HG03432 (cell line): ENCODE measurements at regions not wholly inside any gene's neighbourhood (a gene's known extent, or its start where the extent isn't known, plus 50 kb on each side); places are given as distances from the start of the nearest gene placed in this dataset.

Experiments used
- ATAC-seq: cut with Tn5 transposase; IDR thresholded peaks from one replicate; pipeline ENCODE4 v1.9.1; 2021; ENCODE audit warnings: mild to moderate bottlenecking, moderate library complexity; ENCODE audit not compliant: unreplicated experiment

DNA sequence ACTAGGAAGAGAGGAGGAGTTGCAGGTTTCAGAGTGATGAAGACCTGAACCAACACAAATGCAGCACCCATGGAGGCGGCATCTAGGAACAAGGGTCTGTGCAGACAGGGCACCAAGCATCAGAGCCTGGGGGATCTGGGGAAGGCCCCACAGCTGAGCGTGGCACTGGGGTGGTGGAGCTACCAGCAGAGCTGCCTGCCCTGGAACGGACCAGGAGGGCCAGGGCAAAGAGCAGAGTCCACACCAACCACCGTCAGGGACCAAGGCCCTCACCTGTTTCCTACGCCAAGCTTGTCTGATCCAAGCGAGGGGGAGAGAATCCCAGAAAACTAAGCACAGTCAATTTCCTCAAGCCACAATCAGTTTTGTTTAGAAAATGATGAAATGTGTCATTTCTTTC, 79.0 kb upstream of the SYT6 start:
- ATAC-seq = no peak

DNA sequence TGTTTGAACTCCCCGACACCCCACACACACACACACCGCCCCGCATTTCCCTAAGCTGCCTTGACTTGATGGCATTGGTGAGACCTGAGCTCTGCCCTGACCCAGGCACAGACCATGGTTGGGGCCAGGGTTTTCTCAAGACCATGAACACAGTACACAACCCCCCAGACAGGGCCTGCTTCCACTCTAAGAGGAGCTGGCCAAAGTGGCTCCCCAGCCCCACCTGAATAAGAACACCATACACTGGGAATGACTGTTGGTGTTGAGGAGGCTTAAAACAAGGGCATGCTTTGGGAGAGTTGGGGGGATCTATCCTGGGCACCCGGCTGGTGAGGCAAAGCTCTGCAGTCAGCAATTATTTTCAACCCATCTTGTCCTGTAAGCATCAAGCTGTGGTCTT, 77.6 kb upstream of the SYT6 start:
- ATAC-seq = no peak

DNA sequence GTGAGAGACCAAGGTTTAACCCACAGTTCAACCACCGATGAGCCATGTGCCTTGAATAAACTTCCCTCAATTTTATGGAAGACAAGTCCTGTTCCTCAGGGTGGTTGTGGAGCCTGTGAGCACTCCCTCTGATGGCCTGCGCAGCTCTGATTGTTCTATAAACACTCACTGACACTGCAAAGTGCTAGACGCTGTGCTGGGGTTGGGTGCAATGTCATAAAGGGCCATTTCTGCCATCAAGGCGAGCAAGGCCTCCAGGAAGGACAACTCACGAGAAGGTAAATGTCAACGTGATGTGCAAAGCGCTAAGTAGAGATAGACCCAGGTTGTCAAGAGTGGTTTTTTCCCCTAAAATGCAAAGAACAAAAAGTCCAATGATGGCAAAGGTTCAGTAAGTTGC, 75.7 kb upstream of the SYT6 start:
- no peak for ATAC-seq

DNA sequence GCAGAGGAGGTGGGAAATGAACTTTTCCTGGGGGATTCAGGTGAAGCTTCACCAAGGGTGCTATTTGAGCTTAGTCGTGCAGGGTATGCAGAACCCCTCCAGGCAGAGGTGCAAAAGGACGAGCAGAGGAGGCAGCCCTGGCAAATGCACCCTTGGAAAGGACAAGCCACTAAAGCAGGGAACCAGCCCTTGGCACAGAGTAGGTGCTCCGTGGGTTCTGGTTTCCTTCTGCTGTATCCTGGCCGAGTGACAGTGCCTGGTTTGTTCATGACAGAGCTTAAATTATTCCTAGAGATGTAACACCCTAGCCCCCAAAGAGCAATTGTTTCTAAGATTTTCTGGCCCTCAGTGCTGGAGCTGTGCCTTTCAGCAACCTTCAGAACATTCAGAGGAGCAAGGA, 73.4 kb upstream of the SYT6 start:
- no peak for ATAC-seq

DNA sequence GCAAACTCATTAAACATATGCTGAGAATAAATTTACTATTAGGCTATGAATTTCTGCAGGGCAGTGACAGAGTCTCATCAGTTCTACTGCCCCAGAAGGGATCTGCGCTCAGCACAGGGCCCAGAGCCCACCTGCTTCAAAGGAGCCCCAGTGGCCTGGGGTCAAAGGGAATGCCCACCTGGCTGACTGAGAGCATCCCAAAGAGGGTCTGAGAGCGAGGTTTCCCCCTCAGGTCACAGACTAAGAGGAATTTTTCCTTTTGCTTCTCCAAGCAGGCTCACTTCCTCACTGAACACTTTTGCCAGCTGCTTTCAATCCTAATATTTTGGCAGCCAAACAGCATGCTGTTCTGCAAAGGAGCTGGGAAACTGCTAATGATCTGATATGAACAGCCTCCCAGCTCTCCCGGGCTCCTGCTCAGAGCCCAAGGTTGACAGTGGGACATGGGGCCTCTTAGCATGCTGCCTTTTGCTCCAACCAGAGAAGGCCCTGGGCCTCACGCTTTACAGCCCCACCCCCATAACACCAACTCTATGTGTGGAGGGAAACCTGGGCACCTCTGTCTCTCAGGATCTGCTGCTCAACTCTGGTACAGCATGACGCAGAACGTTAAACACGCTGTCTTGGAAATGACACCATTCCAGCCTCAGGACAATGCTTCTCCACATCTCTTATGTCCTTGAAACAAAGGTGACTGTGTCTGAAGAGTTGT, 70.7 kb upstream of the SYT6 start:
- ATAC-seq = no peak

DNA sequence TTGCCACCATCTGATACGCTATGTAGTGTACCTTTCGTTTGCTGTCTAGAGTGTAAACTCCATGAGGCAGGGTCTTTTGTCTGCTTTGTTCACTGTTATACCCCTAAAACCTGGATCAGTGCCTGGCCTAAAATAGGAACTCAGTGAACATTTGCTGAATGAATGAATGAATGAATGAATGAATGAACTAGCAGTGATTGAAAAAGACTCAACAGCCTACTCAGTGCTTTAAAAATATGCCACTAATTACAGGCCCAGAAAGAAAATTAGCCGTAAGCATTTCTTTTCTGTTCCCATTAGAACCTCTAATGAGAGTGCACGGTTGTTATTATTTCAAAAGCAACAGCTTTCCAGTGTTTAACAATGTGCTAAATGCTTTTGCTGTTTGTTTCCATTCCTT, 69.3 kb upstream of the SYT6 start:
- no peak for ATAC-seq

DNA sequence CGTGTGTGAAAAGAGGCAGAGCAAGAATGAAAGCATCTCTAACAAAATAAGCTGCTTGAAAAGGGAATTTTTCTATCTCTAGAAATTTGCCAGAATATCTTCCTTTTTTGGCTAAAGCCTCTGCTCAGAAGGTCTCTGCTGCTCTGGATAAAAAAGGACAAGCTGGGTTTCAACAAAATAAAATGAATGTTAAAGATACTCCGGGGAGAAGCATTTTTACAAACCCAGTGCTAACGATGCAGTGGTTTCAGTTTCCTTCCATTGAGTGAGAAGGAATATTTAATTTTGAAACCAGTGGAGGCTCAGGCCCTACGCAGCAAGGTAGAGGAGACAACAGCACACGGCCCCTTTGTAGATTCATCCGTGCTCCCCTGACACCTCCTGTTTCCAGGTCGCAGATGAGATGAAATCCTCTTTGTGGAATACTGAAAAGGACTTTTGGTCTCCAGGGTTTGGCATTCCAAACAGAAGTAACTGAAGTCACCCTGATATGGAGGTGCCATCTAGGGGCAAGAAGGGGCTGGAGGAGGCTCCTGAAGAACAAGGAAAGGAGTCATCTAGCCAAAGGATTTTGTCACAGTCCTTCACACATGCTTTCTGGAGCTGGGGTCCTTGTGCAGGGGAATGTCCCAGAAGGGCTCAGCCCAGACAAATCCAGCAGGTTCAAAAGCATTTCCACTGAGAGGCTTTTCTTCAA, 65.7 kb upstream of the SYT6 start:
- no peak for ATAC-seq

DNA sequence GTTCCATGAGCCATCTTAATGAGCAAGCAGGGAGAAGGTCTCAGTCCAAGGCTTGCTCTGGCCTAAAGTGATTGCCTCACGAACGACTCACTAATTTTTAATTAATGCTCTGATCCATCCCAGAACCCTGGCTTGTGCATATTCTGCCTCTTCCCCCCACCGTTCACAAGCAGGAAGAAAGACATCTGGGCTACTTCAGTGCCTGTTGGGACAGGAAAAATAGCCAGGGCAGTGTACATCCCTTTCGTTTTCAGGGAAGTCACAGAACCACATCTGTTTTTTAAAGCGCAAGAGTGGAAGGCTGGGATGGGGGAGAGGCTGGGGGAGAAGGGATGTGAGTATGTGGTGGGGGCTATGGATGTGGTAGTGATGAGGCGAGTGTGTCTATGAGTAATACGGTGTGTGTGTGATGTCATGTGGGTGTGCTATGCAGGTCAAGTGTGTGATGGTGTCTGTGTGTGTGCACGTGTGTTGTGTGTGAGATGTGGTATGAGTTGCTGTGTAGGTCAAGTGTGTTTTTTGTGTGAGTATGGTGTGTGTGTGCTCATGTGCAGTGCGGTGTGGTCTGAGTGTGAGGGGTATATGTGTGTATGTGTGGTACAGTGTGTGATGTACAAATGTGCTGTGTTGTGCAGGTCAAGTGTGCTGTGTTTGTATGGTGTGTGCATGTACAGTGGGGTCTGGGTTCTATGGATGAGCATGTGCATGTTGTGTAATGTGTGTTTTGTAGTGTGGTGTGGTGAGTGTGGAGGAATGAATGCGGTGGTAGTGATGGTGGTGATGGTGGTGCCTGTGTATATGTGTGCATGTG, 64.9 kb upstream of the SYT6 start:
- no peak for ATAC-seq

DNA sequence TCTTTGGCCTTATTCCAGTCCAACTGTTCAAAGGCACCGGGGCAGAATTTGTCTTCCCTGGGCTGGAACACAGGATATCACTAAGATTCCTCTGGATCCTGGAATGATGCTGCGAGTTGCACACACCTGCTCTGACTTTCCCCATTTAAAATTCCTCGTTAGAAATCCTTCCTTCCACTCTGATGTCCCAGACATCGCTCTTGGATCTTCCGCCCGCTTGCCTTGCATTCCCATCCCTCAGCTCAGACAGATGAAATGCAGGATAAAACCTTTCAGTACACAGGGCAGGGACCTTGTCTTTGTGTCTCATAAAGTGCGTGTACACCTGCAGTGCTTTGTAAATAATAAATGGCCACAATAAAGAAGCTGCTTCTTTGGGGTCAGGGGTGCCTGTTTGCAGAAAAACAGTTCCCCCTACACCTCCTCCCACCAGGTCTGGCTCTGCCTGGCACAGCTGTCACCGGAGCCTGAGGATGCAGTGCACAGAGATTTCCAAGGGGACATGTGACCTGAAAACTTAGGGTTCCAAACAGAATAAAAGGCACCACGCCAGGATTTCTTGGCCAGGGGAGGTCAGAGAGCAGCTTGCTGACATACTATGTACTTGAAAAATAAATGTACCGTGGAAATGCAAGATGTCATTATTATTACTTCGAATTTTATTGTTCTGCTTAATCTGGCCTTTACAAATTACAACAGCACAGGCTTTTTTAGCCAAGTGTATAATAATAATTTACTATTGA, 62.9 kb upstream of the SYT6 start:
- no peak for ATAC-seq

DNA sequence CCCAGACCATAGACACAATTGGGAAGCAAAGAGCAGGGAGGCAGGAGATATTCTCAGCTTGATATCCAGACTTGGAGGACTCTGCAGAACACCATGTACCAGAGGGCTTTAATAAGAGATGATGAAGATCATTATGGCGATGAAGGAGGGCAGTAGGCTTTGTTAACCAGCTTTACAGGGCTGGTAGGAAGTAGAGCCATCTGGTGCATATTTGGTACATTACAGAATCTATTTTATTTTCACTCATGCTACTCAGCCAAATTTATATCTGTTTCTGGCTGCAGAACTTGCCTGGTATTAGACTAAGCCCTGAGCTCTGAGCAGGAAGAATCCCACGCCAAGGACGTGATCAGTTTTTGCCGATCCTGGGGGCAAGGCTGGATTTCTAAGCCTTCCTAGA, 61.8 kb upstream of the SYT6 start:
- no peak for ATAC-seq

DNA sequence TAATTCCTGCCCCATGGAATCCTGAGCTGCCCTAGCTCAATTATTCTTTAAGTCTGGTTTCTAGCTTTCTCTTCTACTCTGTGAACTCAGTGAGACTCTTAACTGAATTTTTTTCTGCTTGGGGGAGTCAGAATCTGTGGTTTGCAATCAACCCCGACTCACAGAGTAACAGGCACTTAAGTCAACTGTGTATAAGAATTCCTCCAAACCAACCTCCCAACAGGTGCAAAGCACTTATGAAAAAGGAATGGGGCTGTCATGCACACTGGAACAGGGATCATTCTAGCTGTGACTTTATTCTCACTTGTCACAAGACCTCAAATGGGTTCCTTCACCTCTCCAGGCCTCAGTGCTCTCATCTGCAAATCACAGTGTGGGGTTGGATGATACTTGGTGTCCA, 60.3 kb upstream of the SYT6 start:
- ATAC-seq = no peak

DNA sequence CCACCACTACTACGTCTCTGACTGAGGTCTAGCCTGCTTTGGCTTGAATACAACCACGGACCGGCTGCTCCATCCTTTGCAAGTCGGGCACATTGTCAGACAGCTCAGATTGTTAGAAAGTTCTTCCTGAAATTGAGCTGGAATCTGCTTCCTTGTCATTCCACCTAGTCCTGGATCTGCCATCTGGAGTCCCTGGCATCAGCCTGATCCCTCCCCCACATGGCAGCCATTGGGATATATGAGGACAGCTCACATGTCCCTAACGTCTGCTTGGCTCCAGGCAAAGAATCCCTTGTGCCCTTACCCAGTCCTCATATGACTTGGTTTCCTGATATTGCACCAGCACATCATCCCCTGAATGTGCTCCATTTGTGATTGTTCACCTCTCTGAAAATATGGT, 56.3 kb upstream of the SYT6 start:
- ATAC-seq = no peak

DNA sequence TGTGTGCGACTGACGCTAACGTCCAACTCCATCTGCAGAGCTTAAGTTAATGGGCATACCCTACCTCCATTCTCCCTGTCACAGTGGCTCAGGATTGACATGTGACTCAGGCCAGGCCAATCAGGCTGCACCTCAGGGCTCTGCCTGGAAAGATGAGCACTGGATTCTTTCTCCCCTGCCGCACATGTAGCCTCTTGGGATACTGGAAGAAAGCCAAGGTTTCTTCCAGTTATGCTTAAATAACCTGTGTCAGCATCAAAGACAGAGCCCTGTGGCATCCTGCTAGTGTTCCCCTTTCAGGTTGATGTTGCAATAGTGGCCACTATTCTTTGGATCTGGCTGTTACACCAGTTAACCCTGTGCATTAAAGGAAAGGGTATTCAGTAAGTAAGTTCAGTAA, 55.0 kb upstream of the SYT6 start:
- ATAC-seq = no peak

DNA sequence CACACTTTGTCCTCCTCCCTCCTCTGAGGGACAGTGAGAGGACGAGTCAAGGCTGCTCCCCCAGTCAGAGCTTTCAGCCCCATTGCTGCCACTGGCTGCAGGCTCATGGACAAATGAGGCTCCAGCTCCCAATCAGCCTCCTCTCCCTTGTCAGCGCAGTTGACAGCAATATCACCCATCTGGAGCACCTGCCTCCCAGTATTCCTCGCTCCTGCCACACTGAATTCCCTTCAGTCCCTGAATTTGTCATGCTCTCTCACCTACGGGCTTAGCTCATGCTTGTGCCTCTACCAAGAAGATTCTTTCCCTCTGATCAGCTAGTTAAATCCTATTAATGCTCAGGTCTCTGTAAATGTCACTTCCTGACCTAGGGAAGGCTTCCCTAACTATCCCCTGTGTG, 54.4 kb upstream of the SYT6 start:
- no peak for ATAC-seq

DNA sequence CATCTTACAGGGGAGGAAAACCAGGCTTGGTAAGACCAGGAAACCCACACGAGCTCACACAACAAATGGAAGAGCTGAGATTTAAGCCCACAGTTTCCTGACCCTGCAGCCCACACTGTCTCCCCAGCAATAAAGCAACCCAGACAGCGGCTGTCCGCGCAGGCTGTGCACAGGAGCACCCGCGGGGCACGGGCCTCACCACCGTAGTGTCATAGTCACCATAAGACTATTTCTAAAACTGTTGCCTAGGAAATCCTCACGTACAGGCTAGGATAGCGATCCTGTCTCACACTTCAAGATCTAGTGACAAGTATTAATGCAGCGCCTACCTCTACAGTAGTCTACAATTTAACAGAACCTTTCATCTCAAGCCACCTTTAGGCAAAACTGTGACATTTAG, 54.0 kb upstream of the SYT6 start:
- ATAC-seq = no peak

DNA sequence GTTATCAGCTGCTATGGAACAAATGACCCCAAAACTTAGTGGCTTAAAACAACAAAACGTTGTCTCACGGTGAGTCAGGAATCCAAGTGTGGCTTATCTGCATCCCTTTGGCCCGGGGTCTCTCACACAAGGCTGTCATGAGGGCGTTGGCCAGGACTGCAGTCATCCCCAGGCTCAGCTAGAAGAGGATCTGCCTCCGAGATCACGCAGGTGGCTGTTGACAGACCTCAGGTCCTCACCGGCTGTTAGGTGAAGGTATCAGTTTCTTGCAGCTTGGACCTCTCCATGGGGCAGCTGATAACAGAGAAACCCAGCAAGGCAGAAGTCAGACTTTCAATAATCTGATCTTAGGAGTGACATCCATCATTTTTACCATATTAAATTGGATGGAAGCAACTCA, 52.7 kb upstream of the SYT6 start:
- ATAC-seq = no peak

DNA sequence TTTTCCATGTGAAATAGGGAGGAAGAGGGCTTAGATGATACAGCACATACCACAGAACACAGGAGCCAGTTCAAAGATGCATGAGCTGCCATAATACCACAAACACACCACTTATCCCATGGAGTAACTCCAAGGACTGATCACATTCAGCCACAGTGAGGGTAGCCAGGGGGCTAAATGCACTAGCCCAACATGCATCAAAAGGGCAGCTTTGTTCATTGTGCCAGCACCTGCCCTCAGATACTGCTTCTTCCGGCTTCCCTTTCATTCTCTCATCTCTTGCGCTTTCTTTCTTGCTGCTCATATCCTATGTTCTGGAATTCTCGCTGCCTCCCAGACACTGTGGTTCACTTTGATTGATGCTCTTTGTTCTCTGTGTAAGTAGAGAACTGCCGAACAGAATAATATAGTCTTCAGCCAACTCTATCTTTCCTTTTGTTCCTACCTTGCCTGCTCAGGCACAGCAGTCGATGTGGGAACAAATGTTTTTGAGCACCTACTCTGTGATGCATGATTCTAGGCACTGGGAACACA, 50.0 kb upstream of the SYT6 start:
- ATAC-seq = no peak
